Activated CD8-positive, alpha-beta memory T cell treated with anti-CD3 and anti-CD28 coated beads for 24 hours (primary cell): ENCODE measurements at regions not wholly inside any gene's neighbourhood (a gene's known extent, or its start where the extent isn't known, plus 50 kb on each side); places are given as distances from the start of the nearest gene placed in this dataset.

Source experiments
- DNase-seq: peaks from one replicate; pipeline ENCODE4 v3.0.0-alpha.2; 2020

DNA sequence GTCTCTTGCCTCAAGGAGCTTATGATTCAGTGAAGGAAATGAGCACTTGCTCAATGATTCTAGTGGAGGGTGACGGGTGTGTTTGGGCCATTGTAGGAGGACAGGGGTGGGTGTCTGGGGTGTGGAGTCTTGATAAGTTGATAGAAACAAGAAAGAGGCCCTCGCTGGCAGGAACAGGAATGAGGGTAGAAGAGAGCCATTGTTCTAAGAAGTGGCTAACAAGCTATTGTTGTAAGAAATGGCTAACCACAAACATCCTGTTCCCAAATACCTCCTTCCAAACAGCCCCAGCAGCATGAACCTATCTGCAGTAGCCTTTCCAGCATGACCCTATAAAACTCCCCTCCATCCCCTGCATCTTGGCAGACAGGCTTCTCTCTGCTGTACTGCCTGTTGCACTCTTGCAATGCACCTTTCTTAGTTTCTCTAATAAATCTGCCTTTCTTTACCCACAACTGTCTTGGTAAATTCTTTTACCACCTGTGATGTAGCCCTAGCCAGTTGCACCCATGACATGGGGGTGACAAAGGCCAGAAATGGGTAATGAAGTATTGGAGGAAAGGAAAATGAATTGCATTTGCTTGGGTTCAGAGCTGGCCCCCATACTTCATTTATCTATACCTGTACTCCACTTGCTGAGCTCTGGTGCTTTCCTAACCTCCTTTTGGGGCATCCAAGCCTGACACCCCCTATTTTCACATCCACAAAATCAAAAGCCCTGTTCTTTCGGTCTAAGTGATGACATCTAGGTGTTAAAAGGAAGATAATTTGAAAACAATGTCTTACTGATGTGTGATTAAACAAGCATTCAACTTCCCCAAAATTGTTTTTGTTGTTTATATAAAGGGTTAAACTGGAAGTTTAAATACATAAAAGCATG, 389.1 kb downstream of the GRIN2B start:
- no peak for DNase-seq

GRCh38 chr12:13591488-13591887, 389.9 kb downstream of the GRIN2B start:
- no peak for DNase-seq

GRCh38 chr12:13591059-13591458, 390.3 kb downstream of the GRIN2B start:
- DNase-seq = no peak

DNA sequence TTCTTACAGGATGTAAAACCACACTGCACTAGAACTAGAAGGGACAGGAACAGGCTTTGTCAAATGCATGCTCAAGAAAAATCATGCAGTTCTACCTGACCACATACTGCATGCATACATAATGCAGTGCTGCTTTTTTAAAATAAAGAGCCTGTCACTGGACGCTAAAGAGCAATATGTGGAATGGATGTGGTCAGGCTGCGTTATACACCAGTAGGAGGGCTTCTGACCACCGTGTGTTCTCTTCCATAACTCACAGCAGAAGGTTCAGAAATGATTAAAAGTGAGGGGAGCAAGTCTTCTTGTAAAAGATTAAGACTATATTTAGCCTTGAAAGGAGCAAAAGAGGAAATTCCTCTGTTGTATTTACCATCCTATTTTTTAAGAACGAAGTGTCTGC, 392.0 kb downstream of the EMP1 start:
- no peak for DNase-seq

DNA sequence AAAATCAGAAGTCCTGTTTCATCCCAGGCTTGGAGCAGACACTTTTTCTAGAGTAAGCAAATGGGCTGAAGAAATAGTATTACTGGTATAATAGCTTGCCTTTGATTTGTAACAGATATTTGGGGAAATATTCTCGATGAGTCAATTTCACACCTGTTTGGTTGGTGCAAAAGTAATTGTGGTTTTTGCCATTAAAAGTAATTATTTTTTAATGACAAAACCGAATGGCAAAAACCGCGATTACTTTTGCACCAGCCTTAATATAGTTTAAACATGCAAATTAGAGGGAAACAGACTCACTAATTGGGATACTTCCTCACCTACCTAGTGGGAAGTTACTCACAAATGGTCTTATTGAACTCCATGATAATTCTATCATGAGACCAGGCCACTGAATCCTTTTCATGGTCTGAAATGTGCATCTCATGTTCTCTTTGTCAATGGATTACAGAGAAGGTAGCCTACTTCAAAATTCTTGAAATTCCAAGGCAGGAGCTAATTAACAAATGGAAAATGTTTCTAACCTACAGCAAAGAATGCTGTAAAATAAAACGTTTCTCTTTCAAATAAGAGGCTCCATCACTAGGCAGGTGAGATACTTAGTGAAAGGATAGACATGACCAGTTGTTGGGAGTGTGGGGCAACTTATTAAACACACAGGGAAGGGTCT, 391.3 kb downstream of the EMP1 start:
- no peak for DNase-seq

- no peak for DNase-seq
Measured at GRCh38 chr12:13586361-13586760, 389.8 kb downstream of the EMP1 start.

DNA sequence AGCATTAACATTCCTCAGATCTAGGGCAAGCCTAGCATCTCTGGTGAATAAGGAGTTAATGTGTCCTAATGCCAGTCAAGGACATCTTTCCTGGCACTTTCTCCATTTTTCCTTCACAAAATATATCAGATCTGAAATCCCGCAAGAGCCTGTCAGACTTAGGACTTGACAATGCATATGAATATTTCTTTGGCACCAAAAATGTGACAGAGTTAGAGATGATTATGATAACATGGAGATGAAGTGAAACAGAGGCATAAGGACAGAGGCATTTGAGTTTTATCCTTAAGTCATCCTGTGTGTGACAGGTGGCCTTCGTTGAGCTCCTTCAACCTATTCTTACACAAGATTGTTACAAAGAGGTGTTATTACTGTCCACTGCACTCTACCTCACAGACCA, 388.0 kb downstream of the EMP1 start:
- DNase-seq = no peak

DNA sequence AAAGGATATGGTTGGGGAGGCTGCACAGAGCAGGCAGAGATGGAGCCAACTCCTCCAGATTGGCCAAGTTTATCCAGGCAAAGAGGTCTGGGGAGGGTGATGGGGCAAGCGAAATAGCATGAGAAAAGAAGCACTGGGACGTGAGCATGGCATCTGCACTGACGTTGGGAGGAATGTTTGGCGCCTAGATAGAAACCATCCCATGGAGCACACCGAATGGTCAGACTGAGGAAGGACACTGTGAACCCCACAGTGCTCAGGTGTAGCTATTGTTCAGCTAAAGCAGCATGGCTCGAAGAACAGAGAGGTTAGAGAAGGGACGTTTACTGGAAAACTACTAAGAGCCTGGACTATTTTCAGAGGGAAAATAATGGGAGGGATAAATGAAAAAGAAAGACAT, 387.1 kb downstream of the EMP1 start:
- no peak for DNase-seq

- DNase-seq = no peak
Measured at GRCh38 chr12:13582421-13582820, 385.9 kb downstream of the EMP1 start.

DNA sequence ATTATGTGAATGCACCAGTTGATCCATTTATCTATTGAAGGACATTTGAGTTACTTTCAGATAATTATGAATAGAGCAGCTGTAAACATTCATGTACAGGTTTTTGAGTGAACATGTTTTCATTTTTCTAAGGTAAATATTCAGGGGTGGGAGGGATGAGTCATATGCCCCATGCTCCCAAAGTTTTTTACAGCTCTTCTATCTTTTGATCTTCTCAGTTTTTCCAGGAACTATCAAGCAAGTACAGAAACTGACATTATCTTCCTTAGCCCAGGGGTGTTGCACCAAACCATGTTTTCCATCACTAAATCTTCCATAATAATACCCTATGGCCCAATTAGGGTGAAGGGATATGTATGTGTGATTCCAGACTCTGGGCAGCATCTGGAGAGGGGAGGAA, 384.5 kb downstream of the EMP1 start:
- no peak for DNase-seq

DNA sequence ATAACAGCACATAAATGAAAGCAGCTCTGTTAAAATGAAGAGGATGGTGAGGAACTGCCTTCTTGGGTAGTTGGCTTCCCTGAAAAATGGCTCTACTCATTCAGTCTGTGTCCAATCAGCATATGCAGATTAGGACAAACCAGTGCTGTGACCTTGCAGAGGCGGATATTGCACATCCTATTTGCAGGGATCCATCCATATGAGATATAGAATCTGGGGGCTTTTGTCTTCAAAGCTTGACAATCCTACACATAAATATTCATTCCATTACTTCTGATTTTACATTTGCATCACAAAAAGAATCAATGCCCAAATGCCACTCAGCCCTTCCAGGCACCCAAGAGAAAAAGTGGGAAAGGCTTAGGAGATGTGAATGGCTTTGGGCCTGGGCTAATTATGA, 383.7 kb downstream of the EMP1 start:
- no peak for DNase-seq

- DNase-seq = no peak
Measured at GRCh38 chr12:13576935-13577500, 380.5 kb downstream of the EMP1 start.

GRCh38 chr12:13573698-13574321, 377.3 kb downstream of the EMP1 start:
- no peak for DNase-seq

DNA sequence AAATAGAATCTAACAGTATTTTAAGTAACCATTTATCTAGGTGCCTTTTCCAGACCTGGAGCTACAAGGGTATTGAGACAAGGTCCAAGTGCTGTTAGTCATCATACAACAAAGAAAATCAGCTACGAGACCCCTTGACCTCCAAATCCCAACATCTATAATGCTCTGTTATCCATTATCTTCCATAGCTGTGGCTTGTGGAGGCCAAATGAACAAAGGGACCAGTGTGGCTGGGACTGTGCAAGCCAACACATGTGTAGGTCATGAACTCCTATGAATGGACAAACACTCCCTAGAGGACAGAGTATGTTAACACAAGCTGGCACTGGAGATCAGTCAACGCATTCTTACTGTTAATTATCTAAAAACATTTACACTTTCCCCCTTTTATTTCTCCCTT, 374.5 kb downstream of the EMP1 start:
- no peak for DNase-seq

GRCh38 chr12:13570005-13570694, 373.6 kb downstream of the EMP1 start:
- DNase-seq = no peak

- DNase-seq = no peak
Measured at GRCh38 chr12:13566292-13566691, 369.8 kb downstream of the EMP1 start.

GRCh38 chr12:13564266-13564810, 367.8 kb downstream of the EMP1 start:
- no peak for DNase-seq

- no peak for DNase-seq
Measured at GRCh38 chr12:13563743-13564125, 367.2 kb downstream of the EMP1 start.

GRCh38 chr12:13562915-13563742, 366.6 kb downstream of the EMP1 start:
- DNase-seq = no peak

GRCh38 chr12:13561923-13562322, 365.4 kb downstream of the EMP1 start:
- DNase-seq = no peak

GRCh38 chr12:13559318-13559978, 362.9 kb downstream of the EMP1 start:
- no peak for DNase-seq
